SU-DHL-6 (cell line): ENCODE measurements at regions not wholly inside any gene's neighbourhood (a gene's known extent, or its start where the extent isn't known, plus 50 kb on each side); places are given as distances from the start of the nearest gene placed in this dataset.

Experiments
- H2AFZ ChIP-seq: fragments of 200-600 bp; sonication (generic); 2 replicates; pipeline ENCODE4 v1.6.1; 2014; ENCODE audit warnings: low read depth, mild to moderate bottlenecking, moderate library complexity, mixed read lengths, antibody characterized with exemption, low read length; ENCODE audit not compliant: severe bottlenecking
- H3F3A ChIP-seq: fragments of 200-600 bp; shearing (Covaris generic); 2 replicates; pipeline ENCODE4 v1.6.0; 2016; ENCODE audit warnings: antibody characterized with exemption, mild to moderate bottlenecking; ENCODE audit not compliant: insufficient read depth
- H3K27ac ChIP-seq: fragments of 200-600 bp; sonication (generic); 2 replicates; pipeline ENCODE4 v1.5.1; 2016; ENCODE audit warnings: low read depth, mild to moderate bottlenecking, low read length, moderate library complexity, mixed read lengths
- H3K27me3 ChIP-seq: fragments of 200-600 bp; sonication (generic), shearing (Covaris generic); 2 replicates; pipeline ENCODE4 v1.6.0; 2014; ENCODE audit warnings: mild to moderate bottlenecking, low read length
- H3K36me3 ChIP-seq: fragments of 200-600 bp; sonication (generic); 2 replicates; pipeline ENCODE4 v1.6.1; 2014; ENCODE audit warnings: mild to moderate bottlenecking, low read length, mixed read lengths
- H3K4me2 ChIP-seq: fragments of 300-600, 200-600 bp; shearing (Covaris generic), sonication (generic); 2 replicates; pipeline ENCODE4 v1.6.0; 2014; ENCODE audit warnings: low read length, low read depth, mild to moderate bottlenecking; ENCODE audit not compliant: poor library complexity, severe bottlenecking
- H3K4me3 ChIP-seq: fragments of 200-600 bp; sonication (generic); 2 replicates; pipeline ENCODE4 v1.5.1; 2014; ENCODE audit warnings: antibody characterized with exemption, low read length, mild to moderate bottlenecking, mixed read lengths; ENCODE audit not compliant: insufficient read depth, poor library complexity, severe bottlenecking
- H3K79me2 ChIP-seq: fragments of 200-600 bp; sonication (generic); 2 replicates; pipeline ENCODE4 v1.6.1; 2014; ENCODE audit warnings: mild to moderate bottlenecking, low read length, moderate library complexity; ENCODE audit not compliant: insufficient read depth
- H3K9ac ChIP-seq: fragments of 200-600 bp; sonication (generic); 2 replicates; pipeline ENCODE4 v1.7.0; 2014; ENCODE audit warnings: mild to moderate bottlenecking, low read length
- H3K9me2 ChIP-seq: fragments of 200-600 bp; sonication (generic); replicated peaks from 2 replicates; pipeline ENCODE4 v1.6.1; 2014; ENCODE audit warnings: low read length; ENCODE audit not compliant: insufficient read depth
- H3K9me3 ChIP-seq: fragments of 200-600 bp; sonication (generic); 2 replicates; pipeline ENCODE4 v1.6.1; 2014; ENCODE audit warnings: low read length, mixed read lengths; ENCODE audit not compliant: insufficient read depth
- H4K20me1 ChIP-seq: fragments of 200-600 bp; sonication (generic); 2 replicates; pipeline ENCODE4 v1.6.1; 2014; ENCODE audit warnings: low read depth, mild to moderate bottlenecking, antibody characterized with exemption, low read length, moderate library complexity, mixed read lengths
- EZH2phosphoT487 ChIP-seq: fragments of 200-600 bp; sonication (generic), shearing (Covaris generic); conservative IDR thresholded peaks from 2 replicates; pipeline ENCODE4 v1.6.1; 2018; ENCODE audit warnings: mild to moderate bottlenecking, antibody characterized with exemption, low read length, moderate library complexity, mixed read lengths
- TF ChIP-seq, protein P1 (sequence below): fragments of 200-600 bp; sonication (generic); IDR thresholded peaks from one replicate; pipeline ENCODE4 v1.5.1; 2017; ENCODE audit warnings: antibody characterized with exemption, mild to moderate bottlenecking, low read length, moderate library complexity; ENCODE audit not compliant: insufficient read depth, poor library complexity, severe bottlenecking

GRCh38 chr3:103600844-103601243 lies 1166.0 kb downstream of the ZPLD1 start:
- Histone ChIP-seq H3K36me3 (no peaks in the 10 kb centered on the region), H3K27me3 (no peaks in the 10 kb centered on the region), H3K4me3 (no peak overlapping the region), H3K4me2 (no peak overlapping the region), H3K9me2 (no peaks in the 10 kb centered on the region), H2AFZ (no peak overlapping the region), H3K9ac (no peak overlapping the region), H3F3A (no peaks in the 10 kb centered on the region), H3K27ac (no peak overlapping the region), H3K9me3 (no peaks in the 10 kb centered on the region), H3K79me2 (no peaks in the 10 kb centered on the region), H4K20me1 (no peaks in the 10 kb centered on the region)
- TF ChIP-seq, protein P1, sequence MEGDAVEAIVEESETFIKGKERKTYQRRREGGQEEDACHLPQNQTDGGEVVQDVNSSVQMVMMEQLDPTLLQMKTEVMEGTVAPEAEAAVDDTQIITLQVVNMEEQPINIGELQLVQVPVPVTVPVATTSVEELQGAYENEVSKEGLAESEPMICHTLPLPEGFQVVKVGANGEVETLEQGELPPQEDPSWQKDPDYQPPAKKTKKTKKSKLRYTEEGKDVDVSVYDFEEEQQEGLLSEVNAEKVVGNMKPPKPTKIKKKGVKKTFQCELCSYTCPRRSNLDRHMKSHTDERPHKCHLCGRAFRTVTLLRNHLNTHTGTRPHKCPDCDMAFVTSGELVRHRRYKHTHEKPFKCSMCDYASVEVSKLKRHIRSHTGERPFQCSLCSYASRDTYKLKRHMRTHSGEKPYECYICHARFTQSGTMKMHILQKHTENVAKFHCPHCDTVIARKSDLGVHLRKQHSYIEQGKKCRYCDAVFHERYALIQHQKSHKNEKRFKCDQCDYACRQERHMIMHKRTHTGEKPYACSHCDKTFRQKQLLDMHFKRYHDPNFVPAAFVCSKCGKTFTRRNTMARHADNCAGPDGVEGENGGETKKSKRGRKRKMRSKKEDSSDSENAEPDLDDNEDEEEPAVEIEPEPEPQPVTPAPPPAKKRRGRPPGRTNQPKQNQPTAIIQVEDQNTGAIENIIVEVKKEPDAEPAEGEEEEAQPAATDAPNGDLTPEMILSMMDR = no peak
- no peak for TF ChIP-seq EZH2phosphoT487

- Histone ChIP-seq H3K9ac (no peak overlapping the region), H3K9me2 (no peaks in the 10 kb centered on the region), H3K4me3 (no peak overlapping the region), H3K79me2 (no peaks in the 10 kb centered on the region), H2AFZ (no peak overlapping the region), H4K20me1 (no peaks in the 10 kb centered on the region), H3F3A (no peaks in the 10 kb centered on the region), H3K4me2 (no peak overlapping the region), H3K36me3 (no peaks in the 10 kb centered on the region), H3K27ac (no peak overlapping the region), H3K9me3 (no peaks in the 10 kb centered on the region), H3K27me3 (no peaks in the 10 kb centered on the region)
- TF ChIP-seq EZH2phosphoT487 = no peak
- TF ChIP-seq, protein P1 = no peak
These were observed 1166.9 kb downstream of the ZPLD1 start for GRCh38 chr3:103601666-103602065.

GRCh38 chr3:103609472-103609871 lies 1174.7 kb downstream of the ZPLD1 start:
- H3K4me2 ChIP-seq = no peak overlapping the region
- no peak overlapping the region for H3K27ac ChIP-seq
- H3K4me3 ChIP-seq = no peak overlapping the region
- no peak overlapping the region for H2AFZ ChIP-seq
- H3K9me3 ChIP-seq = no peaks in the 10 kb centered on the region
- no peaks in the 10 kb centered on the region for H3K27me3 ChIP-seq
- no peaks in the 10 kb centered on the region for H3K79me2 ChIP-seq
- H4K20me1 ChIP-seq = no peaks in the 10 kb centered on the region
- no peaks in the 10 kb centered on the region for H3K9me2 ChIP-seq
- H3K36me3 ChIP-seq = no peaks in the 10 kb centered on the region
- TF ChIP-seq, protein P1 = no peak
- no peak for TF ChIP-seq EZH2phosphoT487
- H3K9ac ChIP-seq = no peak overlapping the region
- H3F3A ChIP-seq = no peaks in the 10 kb centered on the region
